Activated naive CD4-positive, alpha-beta T cell treated with anti-CD3 and anti-CD28 coated beads, Interleukin-2, amount 50 U/mL, for 24 hours (primary cell): ENCODE measurements at regions not wholly inside any gene's neighbourhood (a gene's known extent, or its start where the extent isn't known, plus 50 kb on each side); places are given as distances from the start of the nearest gene placed in this dataset.

Source experiments
- H3K27ac Mint-ChIP-seq: one replicate; pipeline ENCODE4 v1.8.0; 2021; ENCODE audit warnings: mild to moderate bottlenecking, mixed read lengths
- H3K27me3 Mint-ChIP-seq: one replicate; pipeline ENCODE4 v1.8.0; 2021; ENCODE audit warnings: mixed read lengths
- H3K36me3 Mint-ChIP-seq: one replicate; pipeline ENCODE4 v1.8.0; 2021; ENCODE audit warnings: mixed read lengths
- H3K4me1 Mint-ChIP-seq: one replicate; pipeline ENCODE4 v1.8.0; 2021; ENCODE audit warnings: mixed read lengths
- H3K4me3 Mint-ChIP-seq: one replicate; pipeline ENCODE4 v1.8.0; 2021; ENCODE audit warnings: mild to moderate bottlenecking, mixed read lengths
- H3K9me3 Mint-ChIP-seq: one replicate; pipeline ENCODE4 v1.8.0; 2021; ENCODE audit warnings: mixed read lengths

- Mint-ChIP-seq H3K36me3 (no peaks in the 10 kb centered on the region), H3K9me3 (peaks cover 30% of the 10 kb centered on the region), H3K4me3 (no peak overlapping the region), H3K4me1 (no peaks in the 10 kb centered on the region), H3K27me3 (no peaks in the 10 kb centered on the region), H3K27ac (no peak overlapping the region)
These were observed 226.4 kb upstream of the NRXN1 start for GRCh38 chr2:51258301-51258700.

GRCh38 chr2:51256736-51257135, 224.8 kb upstream of the NRXN1 start:
- H3K27ac Mint-ChIP-seq, result no peak overlapping the region
- no peaks in the 10 kb centered on the region for H3K4me1 Mint-ChIP-seq
- no peak overlapping the region for H3K4me3 Mint-ChIP-seq
- H3K9me3 Mint-ChIP-seq, result peaks cover 26% of the 10 kb centered on the region
- no peaks in the 10 kb centered on the region for H3K27me3 Mint-ChIP-seq
- no peaks in the 10 kb centered on the region for H3K36me3 Mint-ChIP-seq

- Mint-ChIP-seq H3K27me3 (no peaks in the 10 kb centered on the region), H3K9me3 (peaks cover 9% of the 10 kb centered on the region), H3K36me3 (no peaks in the 10 kb centered on the region), H3K4me3 (no peak overlapping the region), H3K4me1 (no peaks in the 10 kb centered on the region), H3K27ac (no peak overlapping the region)
These were observed 219.4 kb upstream of the NRXN1 start for GRCh38 chr2:51251356-51251755.

GRCh38 chr2:51247252-51247805, 215.4 kb upstream of the NRXN1 start:
- H3K36me3 Mint-ChIP-seq, result no peaks in the 10 kb centered on the region
- no peak overlapping the region for H3K4me3 Mint-ChIP-seq
- no peaks in the 10 kb centered on the region for H3K27me3 Mint-ChIP-seq
- H3K27ac Mint-ChIP-seq, result no peak overlapping the region
- H3K9me3 Mint-ChIP-seq, result no peaks in the 10 kb centered on the region
- no peaks in the 10 kb centered on the region for H3K4me1 Mint-ChIP-seq

GRCh38 chr2:51243892-51244535, 212.1 kb upstream of the NRXN1 start:
- H3K36me3 Mint-ChIP-seq, result no peaks in the 10 kb centered on the region
- H3K9me3 Mint-ChIP-seq, result no peaks in the 10 kb centered on the region

GRCh38 chr2:51237626-51238271, 205.8 kb upstream of the NRXN1 start:
- no peaks in the 10 kb centered on the region for H3K4me1 Mint-ChIP-seq
- no peak overlapping the region for H3K4me3 Mint-ChIP-seq
- no peaks in the 10 kb centered on the region for H3K36me3 Mint-ChIP-seq
- H3K27me3 Mint-ChIP-seq, result no peaks in the 10 kb centered on the region
- H3K9me3 Mint-ChIP-seq, result no peaks in the 10 kb centered on the region
- no peak overlapping the region for H3K27ac Mint-ChIP-seq

More at GRCh38 chr2:51243892-51244535, 212.1 kb upstream of the NRXN1 start:
- Mint-ChIP-seq H3K4me3 (no peak overlapping the region), H3K27ac (no peak overlapping the region), H3K27me3 (no peaks in the 10 kb centered on the region), H3K4me1 (no peaks in the 10 kb centered on the region)

- no peak overlapping the region for H3K4me3 Mint-ChIP-seq
- H3K36me3 Mint-ChIP-seq, result no peaks in the 10 kb centered on the region
- no peaks in the 10 kb centered on the region for H3K27me3 Mint-ChIP-seq
- no peaks in the 10 kb centered on the region for H3K9me3 Mint-ChIP-seq
- no peak overlapping the region for H3K27ac Mint-ChIP-seq
- H3K4me1 Mint-ChIP-seq, result no peaks in the 10 kb centered on the region
These were observed 200.1 kb upstream of the NRXN1 start for GRCh38 chr2:51232027-51232426.

- no peaks in the 10 kb centered on the region for H3K27me3 Mint-ChIP-seq
- no peaks in the 10 kb centered on the region for H3K36me3 Mint-ChIP-seq
- no peak overlapping the region for H3K4me3 Mint-ChIP-seq
- no peak overlapping the region for H3K27ac Mint-ChIP-seq
- no peaks in the 10 kb centered on the region for H3K4me1 Mint-ChIP-seq
- no peaks in the 10 kb centered on the region for H3K9me3 Mint-ChIP-seq
These were observed 199.1 kb upstream of the NRXN1 start for GRCh38 chr2:51231071-51231470.

GRCh38 chr2:51225377-51225776, 193.4 kb upstream of the NRXN1 start:
- H3K27ac Mint-ChIP-seq, result no peak overlapping the region
- H3K4me1 Mint-ChIP-seq, result no peaks in the 10 kb centered on the region
- no peak overlapping the region for H3K4me3 Mint-ChIP-seq
- no peaks in the 10 kb centered on the region for H3K27me3 Mint-ChIP-seq
- peaks cover 11% of the 10 kb centered on the region for H3K9me3 Mint-ChIP-seq
- H3K36me3 Mint-ChIP-seq, result no peaks in the 10 kb centered on the region

- H3K4me1 Mint-ChIP-seq, result no peaks in the 10 kb centered on the region
- H3K9me3 Mint-ChIP-seq, result peaks cover 11% of the 10 kb centered on the region
- no peak overlapping the region for H3K27ac Mint-ChIP-seq
- H3K4me3 Mint-ChIP-seq, result no peak overlapping the region
- H3K27me3 Mint-ChIP-seq, result no peaks in the 10 kb centered on the region
- no peaks in the 10 kb centered on the region for H3K36me3 Mint-ChIP-seq
These were observed 192.9 kb upstream of the NRXN1 start for GRCh38 chr2:51224790-51225189.

GRCh38 chr2:51222106-51222505, 190.2 kb upstream of the NRXN1 start:
- Mint-ChIP-seq H3K36me3 (no peaks in the 10 kb centered on the region), H3K27me3 (no peaks in the 10 kb centered on the region), H3K27ac (no peak overlapping the region), H3K4me1 (no peaks in the 10 kb centered on the region), H3K4me3 (no peak overlapping the region), H3K9me3 (peaks cover 11% of the 10 kb centered on the region)

- H3K9me3 Mint-ChIP-seq, result peaks cover 11% of the 10 kb centered on the region
These were observed 188.7 kb upstream of the NRXN1 start for GRCh38 chr2:51220606-51221005.

GRCh38 chr2:51220080-51220479, 188.1 kb upstream of the NRXN1 start:
- H3K36me3 Mint-ChIP-seq, result no peaks in the 10 kb centered on the region
- peaks cover 6% of the 10 kb centered on the region for H3K9me3 Mint-ChIP-seq
- H3K27me3 Mint-ChIP-seq, result no peaks in the 10 kb centered on the region
- no peak overlapping the region for H3K4me3 Mint-ChIP-seq
- no peaks in the 10 kb centered on the region for H3K4me1 Mint-ChIP-seq
- H3K27ac Mint-ChIP-seq, result no peak overlapping the region

More at GRCh38 chr2:51220606-51221005, 188.7 kb upstream of the NRXN1 start:
- no peaks in the 10 kb centered on the region for H3K36me3 Mint-ChIP-seq
- no peak overlapping the region for H3K27ac Mint-ChIP-seq
- no peak overlapping the region for H3K4me3 Mint-ChIP-seq
- no peaks in the 10 kb centered on the region for H3K27me3 Mint-ChIP-seq
- no peaks in the 10 kb centered on the region for H3K4me1 Mint-ChIP-seq

GRCh38 chr2:51219468-51219867, 187.5 kb upstream of the NRXN1 start:
- Mint-ChIP-seq H3K9me3 (peaks cover 5% of the 10 kb centered on the region), H3K27me3 (no peaks in the 10 kb centered on the region), H3K36me3 (no peaks in the 10 kb centered on the region), H3K27ac (no peak overlapping the region), H3K4me3 (no peak overlapping the region), H3K4me1 (no peaks in the 10 kb centered on the region)

- H3K9me3 Mint-ChIP-seq, result no peaks in the 10 kb centered on the region
- H3K27me3 Mint-ChIP-seq, result no peaks in the 10 kb centered on the region
- H3K4me1 Mint-ChIP-seq, result no peaks in the 10 kb centered on the region
- no peaks in the 10 kb centered on the region for H3K36me3 Mint-ChIP-seq
- H3K27ac Mint-ChIP-seq, result no peak overlapping the region
- no peak overlapping the region for H3K4me3 Mint-ChIP-seq
These were observed 186.1 kb upstream of the NRXN1 start for GRCh38 chr2:51218047-51218446.

- Mint-ChIP-seq H3K9me3 (no peaks in the 10 kb centered on the region), H3K4me1 (no peaks in the 10 kb centered on the region), H3K36me3 (no peaks in the 10 kb centered on the region), H3K27ac (no peak overlapping the region), H3K27me3 (no peaks in the 10 kb centered on the region), H3K4me3 (no peak overlapping the region)
These were observed 181.9 kb upstream of the NRXN1 start for GRCh38 chr2:51213826-51214225.
